T-helper 17 cell (primary cell): ENCODE measurements at regions not wholly inside any gene's neighbourhood (a gene's known extent, or its start where the extent isn't known, plus 50 kb on each side); places are given as distances from the start of the nearest gene placed in this dataset.

ENCODE experiments used
- ATAC-seq: fragments of 150-1000 bp; cut with Tn5 transposase; 2 replicates; pipeline ENCODE4 v1.10.0; 2021; ENCODE audit warnings: mild to moderate bottlenecking, moderate library complexity
- DNase-seq, 3 donors: peaks; one replicate each; pipeline versions ENCODE4 v3.0.0 to v3.0.0-alpha.2; 2020 to 2021
- H3K9me3 ChIP-seq: one replicate; pipeline ENCODE4 v1.7.0; 2013; ENCODE audit warnings: low read length, mild to moderate bottlenecking; ENCODE audit not compliant: control insufficient read depth, poor library complexity, severe bottlenecking
- H3K27ac Mint-ChIP-seq: one replicate; pipeline ENCODE4 v1.8.0; 2022; ENCODE audit warnings: mild to moderate bottlenecking, moderate library complexity, mixed read lengths
- H3K27me3 Mint-ChIP-seq: one replicate; pipeline ENCODE4 v1.8.0; 2022; ENCODE audit warnings: mixed read lengths
- H3K36me3 Mint-ChIP-seq: one replicate; pipeline ENCODE4 v1.8.0; 2022; ENCODE audit warnings: low read depth, mixed read lengths
- H3K4me1 Mint-ChIP-seq: one replicate; pipeline ENCODE4 v1.8.0; 2022; ENCODE audit warnings: mild to moderate bottlenecking, mixed read lengths
- H3K4me3 Mint-ChIP-seq: one replicate; pipeline ENCODE4 v1.8.0; 2022; ENCODE audit warnings: mild to moderate bottlenecking, moderate library complexity, mixed read lengths

DNA sequence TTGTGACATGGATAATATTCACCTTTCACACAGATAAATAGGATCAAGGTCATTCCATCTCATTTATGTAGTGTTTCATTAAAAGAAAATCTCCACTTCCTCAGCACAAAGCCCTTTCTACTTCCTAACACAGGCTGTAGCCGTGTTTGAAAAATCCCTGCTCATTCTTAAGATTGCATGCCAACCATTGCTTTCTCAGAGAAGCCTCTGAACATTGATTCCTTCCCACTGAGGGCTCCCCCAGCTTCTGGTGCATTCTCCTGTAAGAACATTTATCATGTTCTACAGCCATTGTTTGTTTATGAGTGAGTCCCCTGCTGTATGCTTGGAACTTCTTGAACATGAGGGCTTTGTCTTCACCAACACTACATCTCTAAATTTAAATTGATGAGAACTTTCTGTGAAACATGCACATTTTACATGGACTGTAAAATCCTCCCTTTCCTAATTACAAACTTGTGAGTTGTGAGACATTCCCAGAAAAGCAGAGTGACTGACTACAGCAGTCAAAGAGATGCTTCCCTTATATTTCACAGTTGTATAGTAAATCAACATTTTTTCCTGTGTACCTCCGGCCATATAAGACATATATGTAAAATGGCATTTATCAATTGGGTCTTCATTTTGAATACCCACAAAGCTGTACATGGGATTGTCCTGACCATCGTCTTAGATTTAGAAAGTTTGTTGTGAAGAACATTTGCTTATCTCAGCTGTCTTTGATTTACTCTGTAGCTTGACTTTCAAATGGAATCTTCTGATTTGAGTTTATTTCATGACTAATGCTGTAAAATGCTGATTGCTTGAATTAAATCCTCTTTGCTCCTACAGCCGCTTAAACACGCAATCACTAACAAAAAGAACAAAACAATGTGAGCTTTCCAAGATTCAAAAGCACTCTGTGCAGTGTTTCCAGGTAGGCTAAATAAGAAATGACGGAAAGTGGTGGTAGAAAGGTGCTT, 600.5 kb upstream of the SLIT2 start:
- Mint-ChIP-seq H3K27me3 (no peaks in the 10 kb centered on the region), H3K4me1 (no peaks in the 10 kb centered on the region), H3K27ac (no peak overlapping the region), H3K4me3 (no peak overlapping the region), H3K36me3 (no peaks in the 10 kb centered on the region)
- no peak for DNase-seq
- no peak for ATAC-seq
- H3K9me3 ChIP-seq: no peaks in the 10 kb centered on the region

DNA sequence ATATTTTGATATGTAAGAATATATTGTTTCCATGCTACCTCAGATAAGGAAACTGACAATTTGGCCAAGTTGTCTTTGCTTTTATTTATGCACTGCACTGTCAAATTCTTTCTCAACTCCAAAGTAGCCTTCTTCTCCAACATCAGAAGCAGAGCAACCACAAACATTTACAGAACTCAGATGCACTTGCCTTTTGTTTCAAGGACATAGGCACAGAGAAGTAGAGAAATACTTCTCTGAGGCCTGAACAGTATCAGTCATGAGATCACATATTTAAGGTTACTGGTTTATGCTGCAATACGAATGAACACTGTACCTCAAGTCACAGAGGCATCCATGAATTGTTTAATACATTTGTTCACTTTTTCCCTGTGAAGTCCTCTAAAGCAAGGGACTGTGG, 606.1 kb upstream of the SLIT2 start:
- H3K27me3 Mint-ChIP-seq: no peaks in the 10 kb centered on the region
- H3K4me3 Mint-ChIP-seq: no peak overlapping the region
- ATAC-seq: no peak
- no peak for DNase-seq
- H3K9me3 ChIP-seq: no peaks in the 10 kb centered on the region
- H3K27ac Mint-ChIP-seq: no peak overlapping the region
- no peaks in the 10 kb centered on the region for H3K4me1 Mint-ChIP-seq
- no peaks in the 10 kb centered on the region for H3K36me3 Mint-ChIP-seq

DNA sequence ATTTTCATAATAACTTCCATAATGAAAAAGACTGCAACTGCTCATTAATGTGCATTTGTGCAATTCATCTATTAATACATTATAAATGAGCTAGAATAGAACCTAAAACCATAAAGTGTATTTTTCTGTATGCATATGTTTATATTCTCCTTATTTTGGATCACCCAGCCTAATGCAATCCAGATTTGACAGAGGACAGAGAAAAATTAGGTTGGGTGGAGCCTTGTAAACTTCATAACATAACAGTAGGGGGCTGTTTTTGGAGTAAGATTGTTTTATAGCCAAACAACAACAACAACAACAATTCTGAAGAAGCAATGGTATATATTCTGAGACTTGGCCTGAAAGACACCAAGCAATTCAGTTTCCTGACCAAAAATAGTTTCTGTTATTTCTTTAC, 615.3 kb upstream of the SLIT2 start:
- H3K4me3 Mint-ChIP-seq: no peak overlapping the region
- H3K27ac Mint-ChIP-seq: no peak overlapping the region
- no peaks in the 10 kb centered on the region for H3K27me3 Mint-ChIP-seq
- no peaks in the 10 kb centered on the region for H3K36me3 Mint-ChIP-seq
- H3K9me3 ChIP-seq: no peaks in the 10 kb centered on the region
- DNase-seq (no peak), ATAC-seq (no peak)
- no peaks in the 10 kb centered on the region for H3K4me1 Mint-ChIP-seq

DNA sequence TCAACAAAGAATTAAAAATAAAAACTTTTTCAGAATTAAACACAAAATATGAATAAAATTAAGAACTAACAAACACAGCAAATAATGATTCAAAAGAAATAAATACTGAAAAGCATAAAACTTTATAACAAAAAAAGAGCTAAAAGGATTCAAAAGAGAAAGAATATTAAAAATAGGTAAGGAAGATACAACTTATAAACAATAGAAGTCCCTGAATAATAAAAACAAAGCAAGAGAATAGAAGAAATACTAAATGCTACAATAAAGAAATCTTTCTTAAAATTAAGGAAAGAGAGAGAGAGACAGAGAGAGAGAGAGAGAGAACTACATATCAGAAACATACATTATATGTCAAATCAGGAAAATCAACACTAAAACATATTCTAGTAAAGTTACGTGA, 619.9 kb upstream of the SLIT2 start:
- no peak for ATAC-seq
- H3K4me1 Mint-ChIP-seq: no peaks in the 10 kb centered on the region
- H3K27me3 Mint-ChIP-seq: no peaks in the 10 kb centered on the region
- peaks cover 2% of the 10 kb centered on the region for H3K9me3 ChIP-seq
- H3K27ac Mint-ChIP-seq: no peak overlapping the region
- DNase-seq: no peak
- no peaks in the 10 kb centered on the region for H3K36me3 Mint-ChIP-seq
- no peak overlapping the region for H3K4me3 Mint-ChIP-seq

DNA sequence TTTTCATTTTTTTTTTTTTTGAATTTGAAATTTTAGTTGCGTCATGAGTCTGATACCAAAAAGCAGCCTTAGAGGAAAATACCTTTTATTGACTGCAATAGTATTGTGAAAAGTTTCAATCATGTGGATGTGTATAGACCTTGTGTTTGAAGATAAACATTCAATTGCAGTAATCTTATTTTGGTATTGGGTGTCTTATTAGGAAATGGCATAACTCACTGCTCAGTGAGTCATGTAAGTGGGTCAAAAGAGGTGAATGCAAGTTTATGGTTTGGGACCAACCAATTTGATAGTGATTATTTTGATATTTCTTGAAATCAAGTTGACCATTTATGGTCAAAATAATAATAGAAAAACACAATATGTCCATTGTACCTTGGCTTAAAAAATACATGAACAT, 627.8 kb upstream of the SLIT2 start:
- H3K9me3 ChIP-seq: no peaks in the 10 kb centered on the region
- no peaks in the 10 kb centered on the region for H3K4me1 Mint-ChIP-seq
- no peak overlapping the region for H3K27ac Mint-ChIP-seq
- no peaks in the 10 kb centered on the region for H3K36me3 Mint-ChIP-seq
- DNase-seq (no peak), ATAC-seq (no peak)
- H3K27me3 Mint-ChIP-seq: no peaks in the 10 kb centered on the region
- no peak overlapping the region for H3K4me3 Mint-ChIP-seq

DNA sequence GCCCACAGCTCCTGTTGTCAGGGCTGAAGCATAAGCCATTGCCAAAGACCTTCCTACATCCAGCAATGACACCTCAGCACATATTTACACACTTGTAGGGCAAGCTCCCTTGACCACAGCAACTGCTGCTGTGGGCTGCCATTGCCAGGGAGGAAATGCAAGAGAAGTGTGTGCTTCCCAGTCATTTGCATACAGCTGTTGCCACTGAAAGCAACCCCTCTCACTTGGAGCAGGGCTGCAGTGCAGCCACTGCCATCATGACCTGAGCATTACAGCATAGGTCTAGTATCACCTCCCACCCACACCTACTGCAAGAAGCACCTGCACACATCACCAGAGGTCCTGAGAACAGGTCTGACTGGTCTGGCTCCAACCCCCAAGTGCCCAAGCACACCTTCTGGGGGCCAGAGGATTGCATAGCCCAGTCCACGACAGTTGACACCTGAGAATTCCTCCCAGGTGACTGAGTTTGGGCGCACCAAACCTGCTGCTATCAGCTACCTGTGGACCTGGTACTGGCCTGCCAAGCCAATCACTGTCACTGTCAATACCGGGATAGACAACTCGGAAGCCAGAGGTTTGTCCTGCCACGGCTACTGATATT, 636.5 kb upstream of the SLIT2 start:
- DNase-seq (no peak), ATAC-seq (no peak)
- H3K4me3 Mint-ChIP-seq: no peak overlapping the region
- H3K9me3 ChIP-seq: no peaks in the 10 kb centered on the region
- H3K4me1 Mint-ChIP-seq: no peaks in the 10 kb centered on the region
- H3K36me3 Mint-ChIP-seq: no peaks in the 10 kb centered on the region
- no peak overlapping the region for H3K27ac Mint-ChIP-seq
- H3K27me3 Mint-ChIP-seq: no peaks in the 10 kb centered on the region

DNA sequence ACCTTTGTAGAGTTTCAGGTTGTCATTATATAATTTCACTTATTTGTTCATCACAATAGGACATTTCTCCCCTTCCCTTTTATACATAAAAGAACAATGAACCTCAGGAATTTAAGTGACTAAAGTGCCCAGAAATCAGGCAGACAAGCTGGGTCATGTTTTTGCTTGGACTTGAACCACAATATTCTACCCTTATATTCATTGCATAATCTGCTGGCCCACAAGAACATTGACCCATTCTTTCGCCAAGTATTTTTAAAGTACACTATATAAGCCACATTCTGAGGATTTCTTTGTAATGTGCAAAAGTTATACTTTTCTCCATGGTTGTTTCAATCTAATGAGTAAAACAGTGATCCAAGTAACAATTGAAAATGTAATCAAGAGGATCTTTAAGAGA, 637.5 kb upstream of the SLIT2 start:
- Mint-ChIP-seq H3K36me3 (no peaks in the 10 kb centered on the region), H3K27me3 (no peaks in the 10 kb centered on the region), H3K4me1 (no peaks in the 10 kb centered on the region), H3K27ac (no peak overlapping the region), H3K4me3 (no peak overlapping the region)
- DNase-seq (no peak), ATAC-seq (no peak)
- H3K9me3 ChIP-seq: no peaks in the 10 kb centered on the region

DNA sequence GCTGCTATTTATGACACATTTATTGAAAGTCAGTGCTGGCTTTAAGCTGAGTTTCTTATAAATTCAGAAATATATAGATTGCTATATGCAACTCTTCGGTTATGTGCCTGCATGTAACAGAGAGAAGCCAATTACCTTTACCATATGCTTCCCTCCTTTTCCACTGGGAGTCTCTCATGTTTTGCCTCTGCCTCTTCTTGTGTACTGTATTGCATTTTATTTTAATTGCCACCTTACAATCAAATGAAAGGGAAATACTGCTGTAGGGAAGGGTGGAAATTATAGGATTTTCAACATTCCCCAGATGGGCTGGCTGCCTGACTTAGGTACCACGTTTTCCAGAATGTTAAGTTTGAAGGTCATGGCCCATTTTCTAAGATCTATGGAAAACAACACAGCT, 655.4 kb upstream of the SLIT2 start:
- ATAC-seq (no peak), DNase-seq (no peak)

DNA sequence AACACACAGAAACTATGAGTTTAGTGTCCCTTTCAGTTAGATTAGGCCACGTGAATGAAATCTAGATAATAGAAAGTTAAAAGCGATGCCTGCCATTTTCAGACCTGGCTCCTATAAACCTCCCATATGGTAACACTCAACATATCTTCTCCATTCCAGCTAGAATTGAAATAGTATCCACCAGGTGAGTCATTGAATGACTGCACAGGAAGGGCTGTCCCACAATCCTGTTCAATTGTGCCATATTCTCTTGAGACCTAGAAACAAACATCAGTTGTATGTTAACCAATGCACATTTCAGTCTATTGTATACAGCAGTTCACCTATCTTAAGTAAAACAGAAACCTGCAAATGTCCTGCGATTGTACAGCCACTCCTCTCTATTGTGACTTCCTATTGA, 659.3 kb upstream of the SLIT2 start:
- Mint-ChIP-seq H3K4me1 (no peaks in the 10 kb centered on the region), H3K27me3 (no peaks in the 10 kb centered on the region)

More for the DNA sequence above, 655.4 kb upstream of the SLIT2 start:
- no peak overlapping the region for H3K27ac Mint-ChIP-seq
- H3K27me3 Mint-ChIP-seq: no peaks in the 10 kb centered on the region
- H3K4me3 Mint-ChIP-seq: no peak overlapping the region
- no peaks in the 10 kb centered on the region for H3K9me3 ChIP-seq
- no peaks in the 10 kb centered on the region for H3K4me1 Mint-ChIP-seq
- H3K36me3 Mint-ChIP-seq: no peaks in the 10 kb centered on the region

DNA sequence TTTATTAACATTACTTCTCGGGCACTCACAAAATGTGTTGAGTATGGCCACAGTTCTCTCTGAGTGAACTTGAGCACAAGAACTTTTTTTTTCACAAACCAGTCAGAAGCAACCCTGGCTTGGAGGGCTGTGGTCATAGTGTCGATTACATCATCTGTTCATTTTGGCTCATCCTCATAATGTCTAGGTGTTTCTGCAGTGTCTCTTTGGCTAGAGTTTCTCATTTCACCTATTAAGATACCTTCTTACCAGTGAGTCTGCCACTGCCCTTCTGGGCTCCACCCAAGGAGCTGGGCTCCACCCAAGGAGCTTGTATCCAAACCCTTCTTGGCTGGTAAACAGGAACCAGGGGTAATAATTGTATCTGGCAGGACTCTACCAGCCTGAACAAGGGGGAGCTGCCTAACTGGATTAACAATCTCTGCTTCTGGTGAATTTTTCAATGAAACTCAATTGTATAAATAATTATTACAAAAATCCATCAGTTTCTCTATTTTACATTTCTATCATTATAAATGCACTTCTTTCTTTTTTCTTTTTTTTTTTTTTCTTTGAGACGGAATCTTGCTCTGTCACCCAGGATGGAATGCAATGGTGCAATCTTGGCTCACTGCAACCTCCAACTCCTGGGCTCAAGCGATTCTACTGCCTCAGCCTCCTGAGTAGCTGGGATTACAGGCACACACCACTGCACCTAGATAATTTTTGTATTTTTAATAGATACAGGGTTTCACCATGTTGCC, 667.7 kb upstream of the SLIT2 start:
- H3K4me1 Mint-ChIP-seq: no peaks in the 10 kb centered on the region
- H3K4me3 Mint-ChIP-seq: no peak overlapping the region
- no peak for ATAC-seq
- H3K36me3 Mint-ChIP-seq: no peaks in the 10 kb centered on the region
- no peak overlapping the region for H3K27ac Mint-ChIP-seq
- H3K9me3 ChIP-seq: no peaks in the 10 kb centered on the region
- no peak for DNase-seq
- no peaks in the 10 kb centered on the region for H3K27me3 Mint-ChIP-seq

More for the DNA sequence above, 659.3 kb upstream of the SLIT2 start:
- H3K4me3 Mint-ChIP-seq: no peak overlapping the region
- ATAC-seq: no peak
- no peak for DNase-seq
- no peaks in the 10 kb centered on the region for H3K36me3 Mint-ChIP-seq
- no peaks in the 10 kb centered on the region for H3K9me3 ChIP-seq
- H3K27ac Mint-ChIP-seq: no peak overlapping the region

DNA sequence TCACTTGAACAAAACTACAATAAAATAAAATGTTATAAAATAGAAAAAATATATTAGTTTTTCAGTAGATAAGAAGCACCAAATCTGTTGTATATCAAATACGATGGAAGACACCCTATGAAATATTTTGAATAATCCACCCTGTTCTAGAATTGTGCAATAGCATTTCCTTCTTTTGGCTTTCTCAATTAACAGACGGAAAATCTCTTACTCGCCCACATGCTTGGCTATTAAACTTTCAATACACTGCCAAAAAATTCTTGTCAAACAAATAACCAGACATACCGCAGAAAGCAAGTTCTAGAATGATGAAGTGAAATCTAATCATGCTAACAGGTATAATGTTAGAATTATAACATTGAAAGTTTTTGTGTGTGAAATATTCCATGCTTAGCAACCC, 671.6 kb upstream of the SLIT2 start:
- no peaks in the 10 kb centered on the region for H3K9me3 ChIP-seq
- DNase-seq: no peak
- Mint-ChIP-seq H3K27me3 (no peaks in the 10 kb centered on the region), H3K27ac (no peak overlapping the region), H3K4me1 (no peaks in the 10 kb centered on the region), H3K36me3 (no peaks in the 10 kb centered on the region), H3K4me3 (no peak overlapping the region)
- ATAC-seq: no peak

DNA sequence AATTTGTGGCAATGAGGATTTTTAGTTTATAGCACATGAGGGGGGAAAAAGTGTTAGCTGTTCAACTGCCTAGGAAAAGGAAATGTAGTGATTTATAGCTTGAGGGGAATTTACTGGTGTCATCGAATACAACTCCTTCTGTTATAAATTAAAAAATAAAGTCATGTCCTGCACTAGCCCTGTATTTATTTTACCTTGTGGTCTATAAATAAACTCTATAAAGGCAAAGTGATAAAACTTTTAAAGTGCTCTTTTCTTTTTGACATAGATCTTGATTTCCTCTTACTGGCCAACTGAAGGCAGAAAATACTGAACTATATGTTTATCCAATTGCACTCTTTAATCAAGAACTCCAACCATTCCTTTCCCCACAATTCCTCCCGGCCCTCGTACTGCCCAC, 672.1 kb upstream of the SLIT2 start:
- Mint-ChIP-seq H3K4me3 (no peak overlapping the region), H3K36me3 (no peaks in the 10 kb centered on the region), H3K27ac (no peak overlapping the region), H3K27me3 (no peaks in the 10 kb centered on the region), H3K4me1 (no peaks in the 10 kb centered on the region)
- DNase-seq (no peak), ATAC-seq (no peak)
- H3K9me3 ChIP-seq: no peaks in the 10 kb centered on the region

DNA sequence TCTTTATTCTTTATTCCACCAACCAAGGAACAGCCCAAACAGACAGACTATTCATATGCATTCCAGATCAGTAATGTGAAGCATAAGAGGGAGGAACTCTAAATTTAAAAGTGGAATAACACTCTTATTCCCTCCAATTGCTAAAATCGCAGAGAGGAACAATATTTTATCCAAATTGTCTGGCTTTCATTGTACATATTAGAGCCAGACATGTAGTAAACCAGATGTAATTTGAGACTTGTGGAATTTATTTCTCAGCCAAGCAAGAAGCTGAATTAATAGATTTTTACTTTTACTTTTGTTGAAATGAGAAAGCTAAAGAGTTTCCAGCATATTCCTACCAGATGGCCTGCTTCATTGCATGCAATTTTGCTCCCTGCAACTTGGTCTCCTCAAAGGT, 674.6 kb upstream of the SLIT2 start:
- ATAC-seq (no peak), DNase-seq (no peak)
- no peaks in the 10 kb centered on the region for H3K27me3 Mint-ChIP-seq
- no peaks in the 10 kb centered on the region for H3K9me3 ChIP-seq
- no peak overlapping the region for H3K4me3 Mint-ChIP-seq
- H3K36me3 Mint-ChIP-seq: no peaks in the 10 kb centered on the region
- H3K27ac Mint-ChIP-seq: no peak overlapping the region
- no peaks in the 10 kb centered on the region for H3K4me1 Mint-ChIP-seq
